B cell (primary cell): ENCODE measurements at regions not wholly inside any gene's neighbourhood (a gene's known extent, or its start where the extent isn't known, plus 50 kb on each side); places are given as distances from the start of the nearest gene placed in this dataset.

Experiments
- ATAC-seq: fragments of 200-7000 bp; cut with Tn5 transposase; one replicate; pipeline ENCODE4 v1.10.0; 2021; ENCODE audit warnings: low read depth, mild to moderate bottlenecking, moderate number of reproducible peaks, moderate library complexity
- CTCF ChIA-PET: fragments of 350-600 bp; sonication (Branson Sonifier 250); formaldehyde crosslinking; loops from one replicate; lab custom pipeline; 2021; ENCODE audit warnings: antibody characterized with exemption, inconsistent platforms; lab: Charles Lee
- POLR2A ChIA-PET: fragments of 350-600 bp; sonication (Branson Sonifier 250); formaldehyde crosslinking; loops from one replicate; lab custom pipeline; 2021; ENCODE audit warnings: antibody characterized with exemption; lab: Charles Lee
- DNase-seq: peaks from one replicate; pipeline ENCODE4 v3.0.0; 2013
- H2AFZ ChIP-seq: 2 replicates; pipeline ENCODE4 v1.6.1; 2012; ENCODE audit warnings: mild to moderate bottlenecking, low read depth, low read length; ENCODE audit not compliant: insufficient read depth, poor library complexity, severe bottlenecking
- H3K27ac ChIP-seq, 2 donors: 1 replicate in 1 of 2; 2 replicates in 1 of 2; pipeline ENCODE4 v1.5.1; 2012 to 2013; ENCODE audit warnings: low read length in 2 of 2, mild to moderate bottlenecking in 2 of 2, moderate library complexity in 1 of 2
- H3K27me3 ChIP-seq, 4 experiments: fragments of 200-600 bp in 1 of 4; sonication (generic) in 1 of 4; replicated peaks in 1 of 4; 1 replicate in 2 of 4; 2 replicates in 2 of 4; pipeline versions ENCODE4 v1.6.1 to v1.7.0; 2013 to 2016; ENCODE audit warnings: low read length in 3 of 4, mild to moderate bottlenecking in 2 of 4, mixed read lengths in 1 of 4, moderate library complexity in 1 of 4; ENCODE audit not compliant: insufficient read depth in 4 of 4, control insufficient read depth in 3 of 4; ENCODE audit errors: control extremely low read depth in 1 of 4
- H3K36me3 ChIP-seq, 2 experiments: replicated peaks in 1 of 2; 1 replicate in 1 of 2; 2 replicates in 1 of 2; pipeline versions ENCODE4 v1.6.1 to v1.7.1; 2013; ENCODE audit warnings: low read length in 1 of 2; ENCODE audit not compliant: insufficient read depth in 2 of 2, control insufficient read depth in 1 of 2; ENCODE audit errors: control extremely low read depth in 1 of 2, extremely low read depth in 1 of 2
- H3K4me1 ChIP-seq, 2 donors: fragments of 200-600 bp in 1 of 2; sonication (generic) in 1 of 2; 1 replicate in 1 of 2; 2 replicates in 1 of 2; pipeline versions ENCODE4 v1.5.1 to v1.6.1; 2013 to 2017; ENCODE audit warnings: low read length in 2 of 2; ENCODE audit not compliant: control insufficient read depth in 2 of 2, insufficient read depth in 2 of 2
- H3K4me2 ChIP-seq: replicated peaks from 2 replicates; pipeline ENCODE3; 2012; ENCODE audit warnings: mild to moderate bottlenecking, low read depth, low read length; ENCODE audit not compliant: poor library complexity, severe bottlenecking
- H3K4me3 ChIP-seq, 5 experiments: fragments of 200-600 bp in 1 of 5; sonication (generic) in 1 of 5; 1 replicate in 3 of 5; 2 replicates in 2 of 5; pipeline versions ENCODE4 v1.5.1 to v1.7.0; 2011 to 2016; ENCODE audit warnings: low read length in 4 of 5, mild to moderate bottlenecking in 4 of 5, low read depth in 2 of 5, control low read depth in 1 of 5, moderate library complexity in 1 of 5; ENCODE audit not compliant: insufficient read depth in 1 of 5; ENCODE audit errors: control extremely low read depth in 1 of 5, extremely low read depth in 1 of 5
- H3K79me2 ChIP-seq: fragments of 200-600 bp; sonication (generic); one replicate; pipeline ENCODE4 v1.6.0; 2016; ENCODE audit warnings: low read length; ENCODE audit not compliant: control insufficient read depth, insufficient read depth
- H3K9ac ChIP-seq: fragments of 200-600 bp; sonication (generic); 2 replicates; pipeline ENCODE4 v1.6.1; 2017; ENCODE audit warnings: mild to moderate bottlenecking, low read length, moderate library complexity
- H3K9me3 ChIP-seq, 3 donors: one replicate each; pipeline versions ENCODE4 v1.6.1 to v1.7.1; 2013; ENCODE audit warnings: low read length in 2 of 3; ENCODE audit not compliant: control insufficient read depth in 2 of 3, insufficient read depth in 1 of 3; ENCODE audit errors: control extremely low read depth in 1 of 3
- H4K20me1 ChIP-seq: 2 replicates; pipeline ENCODE4 v1.6.0; 2012; ENCODE audit warnings: mild to moderate bottlenecking, low read length; ENCODE audit not compliant: insufficient read depth, control insufficient read depth, poor library complexity, severe bottlenecking
- H3K27ac Mint-ChIP-seq: one replicate; pipeline ENCODE4 v1.8.0; 2021; ENCODE audit warnings: mixed read lengths
- H3K27me3 Mint-ChIP-seq: one replicate; pipeline ENCODE4 v1.8.0; 2021; ENCODE audit warnings: mixed read lengths
- H3K4me1 Mint-ChIP-seq: one replicate; pipeline ENCODE4 v1.8.0; 2021; ENCODE audit warnings: mixed read lengths
- H3K4me3 Mint-ChIP-seq: one replicate; pipeline ENCODE4 v1.8.0; 2021; ENCODE audit warnings: mixed read lengths
- H3K9me3 Mint-ChIP-seq: one replicate; pipeline ENCODE4 v1.8.0; 2022; ENCODE audit warnings: mixed read lengths; ENCODE audit not compliant: insufficient read depth
- EZH2 ChIP-seq: IDR thresholded peaks from 2 replicates; pipeline ENCODE4 v1.6.1; 2012; ENCODE audit warnings: borderline replicate concordance, low read depth, mild to moderate bottlenecking, moderate library complexity, low read length; ENCODE audit not compliant: insufficient read depth, poor library complexity, severe bottlenecking
- WGBS: methylation state at CpG from one replicate; pipeline ENCODE4 v1.1.5; 2013; ENCODE audit warnings: missing lambda C conversion rate; ENCODE audit not compliant: insufficient coverage; 5-methylcytosine and 5-hydroxymethylcytosine counted together
- intact Hi-C: fragments of 100-400 bp; cut with micrococcal nuclease; formaldehyde crosslinking; loops from one replicate; pipeline ENCODE4 v1.10.0; 2022
- TF ChIP-seq, protein P1 (sequence below): fragments of 200-600 bp; IDR thresholded peaks from one replicate; pipeline ENCODE4 v1.8.0; 2022; ENCODE audit warnings: antibody characterized with exemption, mild to moderate bottlenecking

DNA sequence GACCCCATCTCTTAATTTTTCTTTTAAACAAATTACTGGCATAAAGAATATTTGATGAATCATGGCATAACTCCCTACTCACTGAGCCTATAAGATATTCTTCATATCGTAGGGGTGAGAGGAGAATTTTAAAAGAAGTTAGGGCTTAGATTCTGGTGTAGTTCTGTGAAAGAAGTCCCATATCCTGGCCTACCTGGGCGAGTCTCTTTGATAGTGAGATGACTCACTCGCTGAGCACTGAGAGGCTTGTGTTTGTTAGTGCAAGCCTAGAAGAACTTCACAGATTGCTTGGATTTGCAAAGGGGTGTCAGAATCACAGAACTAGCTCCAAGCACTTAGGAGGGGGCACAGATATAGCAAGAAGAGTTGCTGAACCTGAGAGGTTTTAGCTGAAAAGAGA, 133.8 kb upstream of the TMC3 start:
- no peaks in the 10 kb centered on the region for H3K4me1 ChIP-seq
- H3K27me3 Mint-ChIP-seq, result peaks cover 4% of the 10 kb centered on the region
- H3K36me3 ChIP-seq, result no peaks in the 10 kb centered on the region
- H3K4me3 ChIP-seq, result no peak overlapping the region
- H3K4me1 Mint-ChIP-seq, result no peaks in the 10 kb centered on the region
- TF ChIP-seq EZH2, result no peak
- TF ChIP-seq, protein P1, sequence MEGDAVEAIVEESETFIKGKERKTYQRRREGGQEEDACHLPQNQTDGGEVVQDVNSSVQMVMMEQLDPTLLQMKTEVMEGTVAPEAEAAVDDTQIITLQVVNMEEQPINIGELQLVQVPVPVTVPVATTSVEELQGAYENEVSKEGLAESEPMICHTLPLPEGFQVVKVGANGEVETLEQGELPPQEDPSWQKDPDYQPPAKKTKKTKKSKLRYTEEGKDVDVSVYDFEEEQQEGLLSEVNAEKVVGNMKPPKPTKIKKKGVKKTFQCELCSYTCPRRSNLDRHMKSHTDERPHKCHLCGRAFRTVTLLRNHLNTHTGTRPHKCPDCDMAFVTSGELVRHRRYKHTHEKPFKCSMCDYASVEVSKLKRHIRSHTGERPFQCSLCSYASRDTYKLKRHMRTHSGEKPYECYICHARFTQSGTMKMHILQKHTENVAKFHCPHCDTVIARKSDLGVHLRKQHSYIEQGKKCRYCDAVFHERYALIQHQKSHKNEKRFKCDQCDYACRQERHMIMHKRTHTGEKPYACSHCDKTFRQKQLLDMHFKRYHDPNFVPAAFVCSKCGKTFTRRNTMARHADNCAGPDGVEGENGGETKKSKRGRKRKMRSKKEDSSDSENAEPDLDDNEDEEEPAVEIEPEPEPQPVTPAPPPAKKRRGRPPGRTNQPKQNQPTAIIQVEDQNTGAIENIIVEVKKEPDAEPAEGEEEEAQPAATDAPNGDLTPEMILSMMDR, result no peak
- no peak overlapping the region for H3K9ac ChIP-seq
- H2AFZ ChIP-seq, result no peak overlapping the region
- DNase-seq, result no peak
- no peaks in the 10 kb centered on the region for H3K9me3 ChIP-seq
- H3K27ac ChIP-seq, result no peak overlapping the region
- H4K20me1 ChIP-seq, result no peaks in the 10 kb centered on the region
- H3K79me2 ChIP-seq, result no peaks in the 10 kb centered on the region
- ChIA-PET CTCF (no interaction called here), POLR2A (no interaction called here)
- intact Hi-C loops, result no loop called here
- WGBS, result 80% methylated on average over 2 of the region's 3 CpGs
- no peak overlapping the region for H3K4me3 Mint-ChIP-seq
- H3K27me3 ChIP-seq, result no peaks in the 10 kb centered on the region
- no peak overlapping the region for H3K27ac Mint-ChIP-seq
- no peak for ATAC-seq
- no peak overlapping the region for H3K4me2 ChIP-seq
- no peaks in the 10 kb centered on the region for H3K9me3 Mint-ChIP-seq

DNA sequence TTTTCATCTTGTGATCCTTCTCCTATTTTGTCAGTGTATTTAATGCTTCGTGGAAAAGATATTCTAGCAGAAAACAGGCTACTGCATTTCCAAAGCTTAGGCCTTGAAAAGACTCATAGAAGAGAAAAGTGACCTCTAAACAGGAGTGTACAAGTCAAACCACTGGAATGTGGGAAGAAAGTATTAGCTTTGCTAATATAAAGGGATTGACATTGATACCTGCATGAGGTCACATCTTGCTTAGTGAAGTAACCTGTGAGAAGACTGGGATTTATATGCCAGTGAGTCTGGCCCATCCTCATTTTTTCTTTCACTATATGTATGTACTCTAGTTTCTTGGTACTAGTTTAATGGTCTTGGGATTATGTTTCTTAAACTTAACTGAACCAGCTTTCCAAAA, 132.9 kb upstream of the TMC3 start:
- Mint-ChIP-seq H3K4me3 (no peak overlapping the region), H3K27ac (no peak overlapping the region), H3K9me3 (no peaks in the 10 kb centered on the region), H3K27me3 (no peaks in the 10 kb centered on the region), H3K4me1 (no peaks in the 10 kb centered on the region)
- intact Hi-C loops, result no loop called here
- TF ChIP-seq, protein P1, result no peak
- TF ChIP-seq EZH2, result no peak
- ATAC-seq (no peak), DNase-seq (no peak)
- no peak overlapping the region for H3K9ac ChIP-seq
- H3K27ac ChIP-seq, result no peak overlapping the region
- CTCF ChIA-PET, result no interaction called here
- no peaks in the 10 kb centered on the region for H3K9me3 ChIP-seq
- H3K4me3 ChIP-seq, result no peak overlapping the region
- no peaks in the 10 kb centered on the region for H4K20me1 ChIP-seq
- H3K27me3 ChIP-seq, result peaks cover 0 to 3% (median 0%) of the 10 kb centered on the region in 4 experiments
- WGBS, result no CpG with 5 or more reads among the region's 1 CpG
- no peak overlapping the region for H3K4me2 ChIP-seq
- no peak overlapping the region for H2AFZ ChIP-seq
- no peaks in the 10 kb centered on the region for H3K79me2 ChIP-seq
- H3K4me1 ChIP-seq, result no peaks in the 10 kb centered on the region
- POLR2A ChIA-PET, result no interaction called here
- no peaks in the 10 kb centered on the region for H3K36me3 ChIP-seq
